Smooth muscle cell (in vitro differentiated cells): ENCODE measurements at regions not wholly inside any gene's neighbourhood (a gene's known extent, or its start where the extent isn't known, plus 50 kb on each side); places are given as distances from the start of the nearest gene placed in this dataset.

ENCODE experiments used
- DNase-seq: peaks from one replicate; lab custom pipeline; 2025; ENCODE audit not compliant: unreplicated experiment; lab: John Stamatoyannopoulos, UW
- H2AFZ ChIP-seq: fragments of 200-600 bp; sonication (generic); 2 replicates; pipeline ENCODE4 v1.6.0; 2016; ENCODE audit warnings: antibody characterized with exemption, low read depth, mild to moderate bottlenecking
- H3F3A ChIP-seq: fragments of 200-600 bp; sonication (generic); 2 replicates; pipeline ENCODE4 v1.6.0; 2017; ENCODE audit warnings: antibody characterized with exemption, low read depth
- H3K27ac ChIP-seq: fragments of 200-600 bp; sonication (generic); 2 replicates; pipeline ENCODE4 v1.5.1; 2016; ENCODE audit warnings: low read depth, mild to moderate bottlenecking
- H3K27me3 ChIP-seq: fragments of 200-600 bp; sonication (generic); 2 replicates; pipeline ENCODE4 v1.6.1; 2016; ENCODE audit warnings: low read depth, mild to moderate bottlenecking
- H3K36me3 ChIP-seq: fragments of 200-600 bp; sonication (generic); 2 replicates; pipeline ENCODE4 v1.5.1; 2016; ENCODE audit warnings: low read depth
- H3K4me1 ChIP-seq: fragments of 200-600 bp; sonication (generic); 2 replicates; pipeline ENCODE4 v1.5.1; 2016; ENCODE audit warnings: low read depth
- H3K4me2 ChIP-seq: fragments of 200-600 bp; sonication (generic); 2 replicates; pipeline ENCODE4 v1.6.0; 2016; ENCODE audit warnings: mild to moderate bottlenecking
- H3K4me3 ChIP-seq: fragments of 200-600 bp; sonication (generic); 2 replicates; pipeline ENCODE4 v1.5.1; 2016; ENCODE audit warnings: mild to moderate bottlenecking
- H3K79me2 ChIP-seq: fragments of 200-600 bp; sonication (generic); 2 replicates; pipeline ENCODE4 v1.6.0; 2016; ENCODE audit warnings: low read depth, mild to moderate bottlenecking
- H3K9ac ChIP-seq: fragments of 200-600 bp; sonication (generic); 2 replicates; pipeline ENCODE4 v1.6.0; 2016; ENCODE audit warnings: low read depth
- H3K9me3 ChIP-seq: fragments of 200-600 bp; sonication (generic); replicated peaks from 2 replicates; pipeline ENCODE4 v1.5.1; 2016; ENCODE audit warnings: low read depth
- H4K20me1 ChIP-seq: fragments of 200-600 bp; sonication (generic); 2 replicates; pipeline ENCODE4 v1.6.0; 2016; ENCODE audit warnings: low read depth
- CTCF ChIP-seq: fragments of 200-600 bp; sonication (generic); IDR thresholded peaks from 2 replicates; pipeline ENCODE4 v1.5.1; 2017; ENCODE audit warnings: borderline replicate concordance, mild to moderate bottlenecking, antibody characterized with exemption; ENCODE audit not compliant: insufficient read depth, poor library complexity, severe bottlenecking
- WGBS: methylation state at CpG from one replicate; pipeline ENCODE4 v1.1.7; 2016; ENCODE audit warnings: low lambda C conversion rate; 5-methylcytosine and 5-hydroxymethylcytosine counted together

- no peak overlapping the region for H3K27ac ChIP-seq
- no peak overlapping the region for H2AFZ ChIP-seq
- DNase-seq = no peak
- H4K20me1 ChIP-seq = no peaks in the 10 kb centered on the region
- H3K9me3 ChIP-seq = no peaks in the 10 kb centered on the region
- TF ChIP-seq CTCF = no peak
- H3K4me3 ChIP-seq = no peak overlapping the region
- H3K4me2 ChIP-seq = no peak overlapping the region
- H3K9ac ChIP-seq = no peak overlapping the region
- no peaks in the 10 kb centered on the region for H3K36me3 ChIP-seq
- H3F3A ChIP-seq = no peaks in the 10 kb centered on the region
- H3K4me1 ChIP-seq = peaks cover 17% of the 10 kb centered on the region
- H3K79me2 ChIP-seq = no peaks in the 10 kb centered on the region
- H3K27me3 ChIP-seq = no peaks in the 10 kb centered on the region
These were observed 700.1 kb upstream of the ANKRD30A start for GRCh38 chr10:36425131-36425797.

- no peaks in the 10 kb centered on the region for H3K36me3 ChIP-seq
- peak overlapping the region; percentile 21 for H2AFZ ChIP-seq
- no peak overlapping the region for H3K9ac ChIP-seq
- no peaks in the 10 kb centered on the region for H3F3A ChIP-seq
- no peaks in the 10 kb centered on the region for H3K27me3 ChIP-seq
- H3K4me1 ChIP-seq = peaks cover 17% of the 10 kb centered on the region
- H3K4me3 ChIP-seq = no peak overlapping the region
- 71% methylated on average over 2 of the region's 2 CpGs for WGBS
- DNase-seq = no peak
- TF ChIP-seq CTCF = no peak
- H3K79me2 ChIP-seq = no peaks in the 10 kb centered on the region
- H3K27ac ChIP-seq = no peak overlapping the region
- no peaks in the 10 kb centered on the region for H4K20me1 ChIP-seq
- H3K9me3 ChIP-seq = no peaks in the 10 kb centered on the region
- no peak overlapping the region for H3K4me2 ChIP-seq
These were observed 700.9 kb upstream of the ANKRD30A start for GRCh38 chr10:36424502-36424901.

- H3K79me2 ChIP-seq = no peaks in the 10 kb centered on the region
- no peaks in the 10 kb centered on the region for H3K36me3 ChIP-seq
- WGBS = 31% methylated on average over 3 of the region's 3 CpGs
- H3K9me3 ChIP-seq = no peaks in the 10 kb centered on the region
- no peaks in the 10 kb centered on the region for H3F3A ChIP-seq
- H3K27me3 ChIP-seq = no peaks in the 10 kb centered on the region
- H3K4me3 ChIP-seq = no peak overlapping the region
- no peak overlapping the region for H3K27ac ChIP-seq
- peak overlapping the region; percentile 21 for H2AFZ ChIP-seq
- no peak overlapping the region for H3K4me2 ChIP-seq
- TF ChIP-seq CTCF = no peak
- DNase-seq = no peak
- H3K4me1 ChIP-seq = peaks cover 17% of the 10 kb centered on the region
- H4K20me1 ChIP-seq = no peaks in the 10 kb centered on the region
- no peak overlapping the region for H3K9ac ChIP-seq
These were observed 701.6 kb upstream of the ANKRD30A start for GRCh38 chr10:36423821-36424248.

GRCh38 chr10:36421992-36422391 is 703.4 kb upstream of the ANKRD30A start:
- no peak for DNase-seq
- no peak overlapping the region for H3K4me2 ChIP-seq

More at GRCh38 chr10:36421992-36422391, 703.4 kb upstream of the ANKRD30A start:
- Histone ChIP-seq H3K79me2 (no peaks in the 10 kb centered on the region), H3K9ac (no peak overlapping the region), H3K9me3 (no peaks in the 10 kb centered on the region), H3K4me3 (no peak overlapping the region), H4K20me1 (no peaks in the 10 kb centered on the region), H3F3A (no peaks in the 10 kb centered on the region), H3K36me3 (no peaks in the 10 kb centered on the region), H3K4me1 (peaks cover 17% of the 10 kb centered on the region), H3K27ac (no peak overlapping the region), H2AFZ (no peak overlapping the region), H3K27me3 (no peaks in the 10 kb centered on the region)
- TF ChIP-seq CTCF = no peak
